Astrocyte (in vitro differentiated cells and primary cell): ENCODE measurements at regions not wholly inside any gene's neighbourhood (a gene's known extent, or its start where the extent isn't known, plus 50 kb on each side); places are given as distances from the start of the nearest gene placed in this dataset.

ENCODE experiments used
- EZH2 ChIP-seq: IDR thresholded peaks from 2 replicates; pipeline ENCODE4 v1.6.1; 2012; ENCODE audit warnings: mild to moderate bottlenecking, low read length, inconsistent platforms; ENCODE audit not compliant: insufficient read depth
- TF ChIP-seq, protein P1 (sequence below): IDR thresholded peaks from 2 replicates; pipeline ENCODE4 v1.5.1; 2011; ENCODE audit warnings: low read depth, mild to moderate bottlenecking, inconsistent platforms, low read length, moderate library complexity; ENCODE audit not compliant: insufficient read depth

DNA sequence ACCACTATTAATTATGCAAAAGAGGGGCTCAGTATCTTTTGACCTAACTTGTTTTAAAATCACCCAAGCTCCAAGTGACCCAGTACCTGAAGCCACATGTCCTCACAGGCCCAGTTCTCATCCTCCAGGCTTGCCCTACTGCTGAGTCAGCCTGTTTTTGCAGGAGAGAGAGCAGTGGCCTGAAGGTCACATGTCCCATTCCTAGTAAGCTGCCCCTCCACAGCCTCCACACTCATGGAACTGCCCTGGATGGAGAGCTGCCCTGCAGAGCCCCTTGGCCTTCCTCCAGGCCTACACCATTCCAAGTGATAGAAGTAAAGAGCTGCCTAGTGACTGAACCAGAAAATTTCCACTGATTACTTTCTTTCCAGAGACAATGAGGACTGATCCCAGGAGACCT, 139.8 kb upstream of the ST6GALNAC5 start:
- TF ChIP-seq, protein P1, sequence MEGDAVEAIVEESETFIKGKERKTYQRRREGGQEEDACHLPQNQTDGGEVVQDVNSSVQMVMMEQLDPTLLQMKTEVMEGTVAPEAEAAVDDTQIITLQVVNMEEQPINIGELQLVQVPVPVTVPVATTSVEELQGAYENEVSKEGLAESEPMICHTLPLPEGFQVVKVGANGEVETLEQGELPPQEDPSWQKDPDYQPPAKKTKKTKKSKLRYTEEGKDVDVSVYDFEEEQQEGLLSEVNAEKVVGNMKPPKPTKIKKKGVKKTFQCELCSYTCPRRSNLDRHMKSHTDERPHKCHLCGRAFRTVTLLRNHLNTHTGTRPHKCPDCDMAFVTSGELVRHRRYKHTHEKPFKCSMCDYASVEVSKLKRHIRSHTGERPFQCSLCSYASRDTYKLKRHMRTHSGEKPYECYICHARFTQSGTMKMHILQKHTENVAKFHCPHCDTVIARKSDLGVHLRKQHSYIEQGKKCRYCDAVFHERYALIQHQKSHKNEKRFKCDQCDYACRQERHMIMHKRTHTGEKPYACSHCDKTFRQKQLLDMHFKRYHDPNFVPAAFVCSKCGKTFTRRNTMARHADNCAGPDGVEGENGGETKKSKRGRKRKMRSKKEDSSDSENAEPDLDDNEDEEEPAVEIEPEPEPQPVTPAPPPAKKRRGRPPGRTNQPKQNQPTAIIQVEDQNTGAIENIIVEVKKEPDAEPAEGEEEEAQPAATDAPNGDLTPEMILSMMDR, result no peak
- TF ChIP-seq EZH2, result no peak
